ES-I3 (cell line): ENCODE measurements at regions not wholly inside any gene's neighbourhood (a gene's known extent, or its start where the extent isn't known, plus 50 kb on each side); places are given as distances from the start of the nearest gene placed in this dataset.
"Not testable (repeated sequence)": the region's sequence is repeated elsewhere in the genome, so short reads cannot be mapped to it uniquely, and the experiment has no call there.

Source experiments
- H3K36me3 ChIP-seq: 2 replicates; pipeline ENCODE4 v1.6.1; 2013; ENCODE audit warnings: mild to moderate bottlenecking, low read length, control low read depth, moderate library complexity; ENCODE audit not compliant: insufficient read depth
- H3K4me1 ChIP-seq: 2 replicates; pipeline ENCODE4 v1.6.1; 2013; ENCODE audit warnings: mild to moderate bottlenecking, control low read depth, low read length; ENCODE audit not compliant: insufficient read depth
- H3K9ac ChIP-seq: 2 replicates; pipeline ENCODE4 v1.6.1; 2013; ENCODE audit warnings: low read depth, mild to moderate bottlenecking, low read length, moderate library complexity
- H3K9me3 ChIP-seq: 2 replicates; pipeline ENCODE4 v1.6.1; 2013; ENCODE audit warnings: mild to moderate bottlenecking, low read length, moderate library complexity; ENCODE audit not compliant: control insufficient read depth, insufficient read depth

DNA sequence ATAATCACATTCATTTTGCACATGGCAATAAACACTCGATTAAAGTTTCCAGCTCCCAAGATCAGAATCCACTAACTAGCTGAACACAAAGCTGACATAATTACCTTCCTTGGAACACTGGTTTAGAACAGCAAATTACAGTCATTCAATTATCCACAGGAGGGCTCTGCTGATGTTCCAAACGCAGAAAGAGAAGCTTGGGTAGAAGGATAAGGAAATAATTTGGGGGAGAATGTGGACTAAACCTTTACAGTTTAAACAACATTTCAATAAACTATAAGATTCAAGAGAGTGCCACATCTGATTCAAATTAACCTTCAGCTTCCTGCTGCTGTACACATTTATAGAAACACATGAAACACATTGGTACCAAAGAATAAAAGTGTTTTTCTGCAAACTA is 67.8 kb upstream of the ARL4C start:
- Histone ChIP-seq H3K36me3 (no peaks in the 10 kb centered on the region), H3K9me3 (peaks cover 4% of the 10 kb centered on the region; the same call in 1 of the 2 replicates)

DNA sequence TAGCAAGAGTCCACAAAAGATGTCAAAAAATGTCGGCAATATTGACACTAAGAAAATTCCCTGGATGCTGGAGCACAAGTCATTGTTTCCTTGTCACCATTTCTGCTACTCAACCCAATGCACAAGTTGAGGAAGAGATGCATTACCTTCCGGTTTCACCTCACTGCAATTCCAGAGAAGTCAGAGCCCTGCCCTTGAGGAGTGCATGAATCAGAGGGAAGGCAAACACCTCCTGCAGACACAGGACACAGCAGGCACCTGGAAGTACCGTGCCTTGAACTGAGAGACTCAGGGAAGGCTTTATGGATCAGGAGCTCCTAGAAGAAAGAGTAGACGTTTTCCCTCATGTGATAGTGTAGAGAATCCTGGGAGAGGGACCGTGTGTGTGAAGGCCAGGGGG is 62.7 kb upstream of the ARL4C start:
- no peak overlapping the region for H3K9ac ChIP-seq
- peaks cover 1% of the 10 kb centered on the region; the same call in 1 of the 2 replicates for H3K4me1 ChIP-seq
- H3K9me3 ChIP-seq: no peaks in the 10 kb centered on the region
- no peaks in the 10 kb centered on the region for H3K36me3 ChIP-seq

More for the DNA sequence above, 67.8 kb upstream of the ARL4C start:
- Histone ChIP-seq H3K9ac (no peak overlapping the region), H3K4me1 (peaks cover 8% of the 10 kb centered on the region; the same call in 1 of the 2 replicates)

DNA sequence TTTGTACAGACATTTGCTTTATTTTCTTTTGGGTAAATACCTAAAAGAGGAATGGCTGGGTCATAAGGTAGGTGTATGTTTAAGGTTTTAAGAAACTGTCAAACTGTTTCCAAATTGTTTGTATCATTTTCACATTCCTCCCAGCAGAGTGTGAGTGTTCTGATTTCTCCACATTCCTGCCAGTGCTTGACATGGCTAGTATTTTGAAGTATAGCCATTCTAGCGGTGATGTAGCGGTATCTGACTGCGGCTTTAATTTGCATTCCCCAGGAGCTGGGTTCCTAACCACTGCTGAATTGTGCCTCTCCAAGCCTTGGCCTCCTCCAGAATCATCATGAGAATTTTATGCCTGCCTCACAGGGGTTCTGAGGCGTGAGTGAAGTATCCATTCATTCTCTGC is 61.8 kb upstream of the ARL4C start:
- Histone ChIP-seq H3K4me1 (no peaks in the 10 kb centered on the region), H3K9ac (no peak overlapping the region), H3K9me3 (no peaks in the 10 kb centered on the region), H3K36me3 (no peaks in the 10 kb centered on the region)

DNA sequence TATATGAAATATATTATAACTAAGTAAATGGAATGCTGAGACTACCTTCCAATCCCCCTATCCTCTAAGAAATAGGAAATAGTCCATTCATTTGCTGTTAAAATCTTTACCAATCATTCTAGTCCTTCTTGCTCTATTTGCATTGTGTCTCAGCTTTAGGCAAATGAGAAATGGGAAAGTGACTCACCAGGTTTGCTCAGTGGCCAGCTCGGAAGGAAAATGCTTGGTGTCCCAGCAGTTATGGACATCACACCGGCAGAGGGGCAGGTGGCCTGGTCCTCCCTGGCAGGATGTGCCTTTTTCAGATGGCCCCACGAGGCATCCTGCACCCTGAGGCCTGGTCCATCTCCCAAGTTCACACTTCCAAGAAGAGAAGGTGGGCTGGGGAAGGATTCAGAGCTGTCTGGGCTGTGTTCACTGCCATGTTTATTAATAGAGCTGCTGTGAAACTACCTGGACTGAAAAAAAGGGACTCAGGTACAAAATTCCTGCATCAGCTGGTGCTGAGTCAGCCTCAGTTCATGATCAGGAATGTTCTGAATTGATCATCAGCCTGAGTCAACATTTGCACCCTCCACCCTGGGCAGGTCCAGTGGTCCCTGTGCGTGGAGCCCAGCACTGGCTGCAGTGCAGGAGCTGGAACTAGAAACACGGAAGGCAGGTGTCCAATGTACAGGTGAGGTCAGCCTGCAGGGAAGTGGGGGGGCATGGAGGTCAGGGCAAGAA is 60.1 kb upstream of the ARL4C start:
- Histone ChIP-seq H3K4me1 (no peaks in the 10 kb centered on the region), H3K36me3 (no peaks in the 10 kb centered on the region), H3K9ac (no peak overlapping the region), H3K9me3 (no peaks in the 10 kb centered on the region)

DNA sequence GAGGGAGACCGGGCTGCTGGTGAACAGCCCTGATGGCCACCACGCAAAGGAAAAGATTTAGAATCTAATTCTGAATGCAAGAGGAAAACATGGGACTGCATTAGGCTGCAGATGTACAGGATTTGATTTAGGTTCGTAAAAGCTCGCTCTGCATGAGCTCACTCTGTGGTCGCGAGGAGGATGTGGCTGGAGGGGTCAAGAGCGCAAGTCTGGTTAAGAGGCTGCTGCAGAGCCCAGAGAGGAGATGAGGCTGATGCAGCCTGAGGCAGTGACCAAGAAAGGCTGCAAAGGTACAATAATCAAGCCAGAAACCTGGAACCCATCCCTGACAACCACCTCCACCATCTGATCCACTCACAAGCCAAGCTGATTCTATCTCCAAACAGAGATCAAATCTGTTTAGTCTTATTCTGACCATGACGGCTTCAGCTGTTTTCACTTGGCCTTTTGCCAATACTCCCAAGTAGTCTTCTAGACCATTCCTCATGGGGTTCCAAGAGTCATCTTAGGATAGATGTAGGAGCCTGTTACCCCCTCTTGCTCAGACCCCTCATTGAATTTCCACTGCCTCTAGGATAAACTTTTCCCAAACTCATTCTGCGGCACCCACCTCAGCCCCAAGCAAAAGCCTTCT is 58.9 kb upstream of the ARL4C start:
- H3K9me3 ChIP-seq: no peaks in the 10 kb centered on the region
- H3K4me1 ChIP-seq: peaks cover 4% of the 10 kb centered on the region; the same call in 1 of the 2 replicates
- H3K9ac ChIP-seq: no peak overlapping the region
- H3K36me3 ChIP-seq: no peaks in the 10 kb centered on the region

DNA sequence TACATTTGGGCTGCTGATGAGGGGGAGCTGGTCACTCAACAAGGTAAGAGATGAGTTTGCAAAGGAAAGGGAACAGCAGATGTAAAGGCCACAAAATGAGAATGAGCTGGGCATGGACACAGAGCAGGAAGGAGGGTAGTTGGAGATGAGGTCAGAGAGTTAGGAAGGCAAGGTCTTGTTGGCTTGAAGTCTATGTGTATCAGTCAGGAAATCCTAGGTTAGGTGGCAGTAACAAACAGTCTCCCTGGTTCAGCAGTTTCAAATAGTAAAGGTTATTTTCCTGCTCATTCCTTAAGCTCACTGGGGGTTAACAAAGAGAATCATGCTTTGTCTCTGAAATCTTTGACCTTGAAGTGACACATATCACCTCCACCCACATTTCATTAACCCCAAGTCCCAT is 58.3 kb upstream of the ARL4C start:
- H3K9me3 ChIP-seq: no peaks in the 10 kb centered on the region
- H3K36me3 ChIP-seq: no peaks in the 10 kb centered on the region
- H3K9ac ChIP-seq: no peak overlapping the region
- H3K4me1 ChIP-seq: peaks cover 5% of the 10 kb centered on the region; the same call in 1 of the 2 replicates

DNA sequence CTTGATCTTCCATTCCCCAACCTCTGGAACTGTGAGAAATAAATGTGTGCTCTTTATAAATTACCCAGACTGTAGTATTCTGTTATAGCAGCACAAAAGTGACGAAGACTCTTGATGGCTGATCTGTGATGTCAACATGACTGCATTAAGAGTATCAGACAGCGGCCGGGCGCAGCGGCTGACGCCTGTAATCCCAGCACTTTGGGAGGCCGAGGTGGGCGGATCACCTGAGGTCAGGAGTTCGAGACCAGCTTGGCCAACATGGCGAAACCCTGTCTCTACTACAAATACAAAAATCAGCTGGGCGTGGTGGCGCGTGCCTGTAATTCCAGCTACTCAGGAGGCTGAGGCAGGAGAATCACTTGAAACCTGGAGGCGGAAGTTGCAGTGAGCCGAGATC is 56.3 kb upstream of the ARL4C start:
- not testable (repeated sequence) for H3K36me3 ChIP-seq, H3K9ac ChIP-seq, H3K9me3 ChIP-seq
- H3K4me1 ChIP-seq: peaks cover 23% of the 10 kb centered on the region

DNA sequence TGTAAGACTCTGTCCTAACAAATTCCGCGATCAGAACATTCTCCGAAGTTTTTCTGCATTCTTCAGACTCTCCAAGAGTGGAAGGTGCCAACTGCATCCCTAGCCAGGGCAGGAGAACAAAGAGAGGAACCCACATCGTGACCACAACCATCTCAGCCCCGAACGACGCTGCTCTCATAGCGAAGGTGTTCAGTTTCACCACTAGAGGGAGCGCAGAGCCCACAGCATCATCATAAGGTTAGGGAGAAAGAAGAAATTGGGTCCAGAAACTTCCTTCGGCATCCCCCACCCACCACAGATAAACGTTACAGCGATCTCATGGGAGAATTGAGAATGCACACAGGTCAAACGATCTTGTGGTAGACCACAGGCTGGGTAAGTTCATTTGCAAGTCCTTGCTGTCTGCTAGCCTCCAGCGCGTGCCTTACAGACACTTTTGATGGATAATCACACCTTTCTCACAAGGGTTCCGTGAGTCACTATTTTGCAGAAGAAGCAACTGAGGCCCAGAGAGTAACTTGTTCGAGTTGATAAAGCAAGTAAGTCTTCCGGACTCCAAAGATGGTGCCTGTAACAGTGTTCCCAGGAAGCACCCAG is 53.7 kb upstream of the ARL4C start:
- Histone ChIP-seq H3K4me1 (peaks cover 45% of the 10 kb centered on the region), H3K36me3 (no peaks in the 10 kb centered on the region), H3K9me3 (no peaks in the 10 kb centered on the region), H3K9ac (no peak overlapping the region)

DNA sequence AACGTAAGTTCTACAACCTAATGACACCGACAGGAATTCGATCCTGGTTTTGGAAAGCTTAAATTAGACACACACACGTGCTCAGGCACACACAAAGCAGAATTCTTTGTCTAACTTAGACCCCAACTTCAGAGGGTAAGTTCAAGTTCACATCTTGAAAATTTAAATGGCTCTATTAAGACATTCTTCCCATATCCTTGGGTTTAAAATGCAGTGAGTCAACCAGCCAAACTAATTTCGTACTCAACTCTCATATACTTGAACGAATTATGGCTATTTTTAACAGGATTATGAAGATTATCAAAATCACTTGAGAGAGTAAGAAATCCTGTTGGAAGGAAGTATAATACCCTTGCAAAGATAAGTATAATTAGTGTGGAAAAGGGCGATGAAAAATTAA is 53.2 kb upstream of the ARL4C start:
- Histone ChIP-seq H3K36me3 (no peaks in the 10 kb centered on the region), H3K9ac (no peak overlapping the region), H3K4me1 (peaks cover 51% of the 10 kb centered on the region), H3K9me3 (no peaks in the 10 kb centered on the region)

DNA sequence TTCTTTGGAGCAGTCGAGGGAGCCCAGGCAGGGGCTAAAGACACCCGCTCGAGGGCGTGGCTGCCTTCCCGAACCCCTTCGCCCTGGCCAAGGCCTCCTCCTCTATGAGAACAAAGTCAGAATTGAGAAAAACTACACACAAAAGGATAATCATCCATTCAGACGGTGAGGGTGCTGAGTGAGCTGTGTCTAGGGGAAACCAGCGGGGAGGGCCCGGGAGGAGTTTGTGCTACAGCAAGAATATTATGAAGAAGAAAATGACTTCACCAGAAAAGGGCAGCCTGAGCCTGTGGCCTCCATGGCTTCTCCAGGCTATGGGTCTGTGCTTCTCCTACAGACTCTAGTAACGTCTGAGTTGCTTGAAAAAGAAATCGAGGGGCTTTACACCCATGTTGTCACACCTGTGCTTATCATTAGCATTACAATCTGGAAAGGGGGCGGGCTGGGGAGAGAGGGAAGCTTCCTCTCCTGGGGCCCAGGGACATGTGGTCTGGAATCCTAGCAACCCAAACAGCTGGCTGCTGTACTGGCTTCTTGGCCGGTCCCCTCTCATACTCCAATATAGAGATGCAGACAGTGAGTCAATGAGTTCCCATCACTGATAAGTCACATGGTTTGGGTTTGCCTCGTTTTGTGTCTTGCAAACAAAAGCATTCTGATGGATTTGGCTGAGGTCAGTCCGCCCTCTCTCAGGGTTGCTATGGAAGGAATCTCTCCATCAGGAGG is 52.0 kb upstream of the ARL4C start:
- Histone ChIP-seq H3K9ac (no peak overlapping the region), H3K36me3 (no peaks in the 10 kb centered on the region), H3K4me1 (peaks cover 51% of the 10 kb centered on the region), H3K9me3 (no peaks in the 10 kb centered on the region)

DNA sequence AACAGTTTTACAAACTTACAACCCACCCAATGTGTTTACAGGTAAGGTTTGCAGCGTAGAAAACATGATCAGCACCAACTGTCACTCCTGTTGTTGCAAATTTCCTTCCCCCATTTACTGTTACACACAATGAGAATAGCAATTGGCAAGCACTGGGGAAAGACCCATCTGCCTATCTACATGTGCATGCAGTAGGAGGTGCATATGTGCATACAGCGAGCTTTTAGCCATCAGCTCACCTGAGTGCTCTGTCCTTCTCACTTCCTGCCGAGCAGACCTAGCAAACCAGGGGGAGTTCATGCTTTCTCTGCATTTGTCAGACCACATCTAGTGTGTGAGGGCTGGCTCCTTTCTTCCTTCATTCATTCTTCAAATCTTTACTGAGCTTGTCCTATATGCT is 49.9 kb upstream of the ARL4C start:
- H3K36me3 ChIP-seq: no peaks in the 10 kb centered on the region
- no peaks in the 10 kb centered on the region for H3K9me3 ChIP-seq
- no peak overlapping the region for H3K9ac ChIP-seq
- peaks cover 51% of the 10 kb centered on the region for H3K4me1 ChIP-seq
